HepG2 (cell line): ENCODE measurements at regions not wholly inside any gene's neighbourhood (a gene's known extent, or its start where the extent isn't known, plus 50 kb on each side); places are given as distances from the start of the nearest gene placed in this dataset.

Experiments used
- ATAC-seq: fragments of 200-7000 bp; cut with Tn5 transposase; 3 replicates; pipeline ENCODE4 v1.9.1; 2020; ENCODE audit warnings: mild to moderate bottlenecking, moderate library complexity
- BruUV-seq: library from RNA; stranded (reverse); fragments of 400-500 nt; replicated peaks from 2 replicates; lab custom pipeline; 2021; lab: Mats Ljungman, UMichigan
- CTCF ChIA-PET: fragments of 300-600 bp; formaldehyde crosslinking; extraction: SDS; loops from one replicate; lab custom pipeline; 2021; ENCODE audit warnings: low total read pairs, inconsistent platforms, low intra/inter-chr PET ratio; lab: Yijun Ruan, JAX
- POLR2A ChIA-PET: fragments of 350-600 bp; sonication (Branson Sonifier 250); formaldehyde crosslinking; loops from one replicate; lab custom pipeline; 2020; ENCODE audit warnings: antibody characterized with exemption, inconsistent platforms; lab: Yijun Ruan, JAX
- DNase-seq: peaks from one replicate; pipeline ENCODE4 v3.0.0-alpha.2; 2015; ENCODE audit warnings: low spot score
- FAIRE-seq: peaks from 3 replicates; lab custom pipeline; 2011; peaks lifted over from hg19 to GRCh38; lab: Jason Lieb, UNC
- H2AFZ ChIP-seq: one replicate; pipeline ENCODE4 v1.6.1; 2011; ENCODE audit warnings: low read length, inconsistent platforms
- H3K27ac ChIP-seq: fragments of 300-600 bp; 3 replicates; pipeline ENCODE4 v1.8.0; 2011; ENCODE audit warnings: mixed run types, mild to moderate bottlenecking, mixed read lengths, low read length, inconsistent platforms; ENCODE audit not compliant: insufficient read depth; ENCODE audit errors: extremely low read length
- H3K27me3 ChIP-seq, 2 experiments: fragments of 200-600 bp in 1 of 2; 2 replicates in 1 of 2; 3 replicates in 1 of 2; pipeline versions ENCODE4 v1.6.0 to v1.8.0; 2011; ENCODE audit warnings: low read length in 2 of 2, mild to moderate bottlenecking in 2 of 2, moderate library complexity in 2 of 2, inconsistent platforms in 1 of 2; ENCODE audit not compliant: insufficient read depth in 2 of 2, control insufficient read depth in 1 of 2
- H3K36me3 ChIP-seq, 2 experiments: fragments of 200-600 bp in 1 of 2; replicated peaks in 1 of 2; 2 replicates in 1 of 2; 3 replicates in 1 of 2; pipeline versions ENCODE4 v1.5.1 to v1.8.0; 2011; ENCODE audit warnings: low read length in 2 of 2, inconsistent platforms in 1 of 2; ENCODE audit not compliant: insufficient read depth in 2 of 2, control insufficient read depth in 1 of 2
- H3K4me1 ChIP-seq: 2 replicates; pipeline ENCODE4 v1.5.1; 2012; ENCODE audit warnings: low read length, inconsistent platforms; ENCODE audit not compliant: insufficient read depth
- H3K4me2 ChIP-seq: 2 replicates; pipeline ENCODE4 v1.6.0; 2011; ENCODE audit warnings: low read depth, low read length, inconsistent platforms
- H3K4me3 ChIP-seq, 3 experiments: fragments of 200-600 bp in 1 of 3; sonication (generic), shearing (Covaris generic) in 1 of 3; replicated peaks in 1 of 3; 2 replicates each; pipeline ENCODE4 v1.5.1; 2011 to 2016; ENCODE audit warnings: low read length in 3 of 3, inconsistent platforms in 2 of 3, low read depth in 2 of 3, mild to moderate bottlenecking in 2 of 3, control low read depth in 1 of 3, mixed read lengths in 1 of 3; ENCODE audit not compliant: insufficient read depth in 1 of 3
- H3K79me2 ChIP-seq: one replicate; pipeline ENCODE4 v1.6.1; 2011; ENCODE audit warnings: low read length, inconsistent platforms; ENCODE audit not compliant: insufficient read depth
- H3K9ac ChIP-seq: 2 replicates; pipeline ENCODE4 v1.6.0; 2011; ENCODE audit warnings: mild to moderate bottlenecking, low read depth, low read length, inconsistent platforms; ENCODE audit not compliant: insufficient read depth
- H3K9me3 ChIP-seq: 2 replicates; pipeline ENCODE4 v1.5.1; 2012; ENCODE audit warnings: mild to moderate bottlenecking, low read length
- H4K20me1 ChIP-seq: 2 replicates; pipeline ENCODE4 v1.6.0; 2011; ENCODE audit warnings: inconsistent platforms, mild to moderate bottlenecking, low read length, moderate library complexity; ENCODE audit not compliant: insufficient read depth
- MAF1 ChIP-seq: sonication (generic); formaldehyde crosslinking; IDR thresholded peaks from 2 replicates; pipeline ENCODE4 v1.5.0; 2020; ENCODE audit warnings: missing genetic modification reagents, borderline replicate concordance
- MLXIP ChIP-seq: sonication (generic); formaldehyde crosslinking; IDR thresholded peaks from 2 replicates; pipeline ENCODE4 v1.9.0; 2021; ENCODE audit warnings: missing genetic modification reagents, borderline replicate concordance
- NR2F2 ChIP-seq: IDR thresholded peaks from 2 replicates; pipeline ENCODE4 v1.6.1; 2012; ENCODE audit warnings: low read depth, inconsistent platforms, borderline replicate concordance
- SP1 ChIP-seq, 2 experiments: fragments of 450-650 bp in 1 of 2; sonication (generic) in 1 of 2; formaldehyde crosslinking in 1 of 2; IDR thresholded peaks; 2 replicates each; pipeline versions ENCODE4 v1.4.0 to v1.6.1; 2016 to 2020; ENCODE audit warnings: missing genetic modification reagents in 1 of 2
- THYN1 ChIP-seq: sonication (generic); formaldehyde crosslinking; IDR thresholded peaks from 2 replicates; pipeline ENCODE4 v1.8.1; 2023; ENCODE audit warnings: low read depth, mild to moderate bottlenecking, moderate library complexity, missing genetic modification reagents, borderline replicate concordance
- U2AF2 ChIP-seq: fragments of 200-400 bp; formaldehyde crosslinking; IDR thresholded peaks from 2 replicates; pipeline ENCODE4 v1.6.1; 2017; ENCODE audit warnings: low read depth, mild to moderate bottlenecking, low read length
- XBP1 ChIP-seq: sonication (generic); formaldehyde crosslinking; IDR thresholded peaks from 2 replicates; pipeline ENCODE4 v1.5.0; 2020; ENCODE audit warnings: missing genetic modification reagents
- ZBTB42 ChIP-seq: sonication (generic); formaldehyde crosslinking; IDR thresholded peaks from 2 replicates; pipeline ENCODE4 v1.5.0; 2020; ENCODE audit warnings: mild to moderate bottlenecking, missing genetic modification reagents
- ZKSCAN8 ChIP-seq: IDR thresholded peaks from 2 replicates; pipeline ENCODE4 v1.6.1; 2016; ENCODE audit warnings: borderline replicate concordance, missing genetic modification reagents, missing compliant biosample characterization
- ZNF432 ChIP-seq: sonication (generic); formaldehyde crosslinking; IDR thresholded peaks from 2 replicates; pipeline ENCODE4 v1.5.0; 2020; ENCODE audit warnings: missing genetic modification reagents, mild to moderate bottlenecking, borderline replicate concordance
- ZNF460 ChIP-seq: sonication (generic); formaldehyde crosslinking; IDR thresholded peaks from 2 replicates; pipeline ENCODE4 v1.5.1; 2020; ENCODE audit warnings: missing genetic modification reagents, mild to moderate bottlenecking, borderline replicate concordance
- ZNF678 ChIP-seq: sonication (generic); formaldehyde crosslinking; IDR thresholded peaks from 2 replicates; pipeline ENCODE4 v1.4.0; 2020; ENCODE audit warnings: mild to moderate bottlenecking, missing genetic modification reagents
- ZNF703 ChIP-seq: sonication (generic); formaldehyde crosslinking; IDR thresholded peaks from 2 replicates; pipeline ENCODE4 v1.5.1; 2020; ENCODE audit warnings: missing genetic modification reagents, mild to moderate bottlenecking, moderate library complexity, borderline replicate concordance
- ZNF891 ChIP-seq: sonication (generic); formaldehyde crosslinking; IDR thresholded peaks from 2 replicates; pipeline ENCODE4 v1.5.0; 2020; ENCODE audit warnings: mild to moderate bottlenecking, missing genetic modification reagents
- WGBS: methylation state at CpG from one replicate; pipeline ENCODE4 v1.1.6; 2017; ENCODE audit warnings: low lambda C conversion rate; 5-methylcytosine and 5-hydroxymethylcytosine counted together
- in situ Hi-C: cut with HindIII; loops from 2 replicates; pipeline ENCODE4 v1.10.0; 2017; ENCODE audit warnings: low pct_unique_long_range_greater_than_20kb; ENCODE audit not compliant: extremely low pct_ligation_motif_present
- intact Hi-C: fragments of 100-400 bp; cut with micrococcal nuclease; formaldehyde crosslinking; loops from one replicate; pipeline ENCODE4 v1.10.0; 2022; ENCODE audit not compliant: unreplicated experiment

GRCh38 chr11:109205312-109205711 is 216.7 kb upstream of the C11orf87 start (continued):
- no peak for TF ChIP-seq ZNF891
- no peak for TF ChIP-seq MAF1 (CRISPR knock-in tag)
- no peak for TF ChIP-seq ZNF432
- TF ChIP-seq U2AF2 = no peak
- TF ChIP-seq ZNF703 (CRISPR knock-in tag) = no peak

GRCh38 chr11:109208121-109208520 is 213.9 kb upstream of the C11orf87 start:
- ChIA-PET CTCF (no interaction called here), POLR2A (no interaction called here)
- Histone ChIP-seq H3K36me3 (no peaks in the 10 kb centered on the region), H3K9me3 (peaks cover 30% of the 10 kb centered on the region), H3K9ac (no peak overlapping the region), H3K79me2 (no peaks in the 10 kb centered on the region), H4K20me1 (no peaks in the 10 kb centered on the region), H3K4me1 (no peaks in the 10 kb centered on the region), H3K4me3 (no peak overlapping the region), H3K4me2 (no peak overlapping the region), H2AFZ (no peak overlapping the region), H3K27me3 (no peaks in the 10 kb centered on the region), H3K27ac (no peak overlapping the region)
- WGBS = 1% methylated on average over 2 of the region's 2 CpGs
- BruUV-seq = no TSS peak
- in situ Hi-C loops (no loop called here), intact Hi-C loops (no loop called here)
- no peak for ATAC-seq
- DNase-seq = no peak
- no peak for FAIRE-seq
- TF ChIP-seq ZNF460 (no peak), ZNF678 (CRISPR knock-in tag) (no peak), ZBTB42 (CRISPR knock-in tag) (no peak), MLXIP (CRISPR knock-in tag) (no peak), ZKSCAN8 (CRISPR knock-in tag) (no peak), XBP1 (CRISPR knock-in tag) (no peak), NR2F2 (no peak), SP1 (IDR thresholded peaks at IDR 0.05) (no peak), SP1 (CRISPR knock-in tag; IDR thresholded peaks at IDR 0.05) (no peak), THYN1 (CRISPR knock-in tag) (no peak)
